Panc1 (cell line): ENCODE measurements at regions not wholly inside any gene's neighbourhood (a gene's known extent, or its start where the extent isn't known, plus 50 kb on each side); places are given as distances from the start of the nearest gene placed in this dataset.

Source experiments
- ATAC-seq: fragments of 200-7000 bp; cut with Tn5 transposase; 2 replicates; pipeline ENCODE4 v1.9.1; 2020; ENCODE audit warnings: mild to moderate bottlenecking, moderate library complexity
- BruUV-seq: library from RNA; stranded (reverse); fragments of 400-500 nt; replicated peaks from 2 replicates; lab custom pipeline; 2021; lab: Mats Ljungman, UMichigan
- CTCF ChIA-PET: fragments of 300-600 bp; sonication (Branson Sonifier 250); formaldehyde crosslinking; loops from one replicate; lab custom pipeline; 2022; ENCODE audit warnings: antibody characterized with exemption; lab: Charles Lee
- POLR2A ChIA-PET: fragments of 300-600 bp; sonication (Branson Sonifier 250); formaldehyde crosslinking; loops from one replicate; lab custom pipeline; 2022; ENCODE audit warnings: antibody characterized with exemption; lab: Charles Lee
- DNase-seq: peaks from one replicate; pipeline ENCODE4 v3.0.0-alpha.2; 2010; ENCODE audit warnings: low read depth, low spot score
- H3K27ac ChIP-seq: 2 replicates; pipeline ENCODE4 v1.5.1; 2011; ENCODE audit warnings: mild to moderate bottlenecking, low read length, inconsistent platforms
- H3K27me3 ChIP-seq: fragments of 200-500 bp; sonication (Bioruptor generic); 2 replicates; pipeline ENCODE4 v1.6.0; 2014; ENCODE audit warnings: low read length, inconsistent platforms; ENCODE audit not compliant: control insufficient read depth, insufficient read depth
- H3K36me3 ChIP-seq: fragments of 200-500 bp; sonication (Bioruptor generic); 2 replicates; pipeline ENCODE4 v1.5.1; 2014; ENCODE audit warnings: inconsistent platforms, mild to moderate bottlenecking, low read length, moderate library complexity; ENCODE audit not compliant: control insufficient read depth, insufficient read depth
- H3K4me1 ChIP-seq: 2 replicates; pipeline ENCODE4 v1.5.1; 2011; ENCODE audit warnings: inconsistent platforms, mild to moderate bottlenecking, low read length, moderate library complexity; ENCODE audit not compliant: control insufficient read depth, insufficient read depth
- H3K4me3 ChIP-seq, 2 experiments: 2 replicates each; pipeline ENCODE4 v1.5.1; 2011 to 2012; ENCODE audit warnings: low read depth in 2 of 2, low read length in 2 of 2, mild to moderate bottlenecking in 2 of 2, inconsistent platforms in 1 of 2, moderate library complexity in 1 of 2
- H3K9me3 ChIP-seq: fragments of 200-500 bp; sonication (Bioruptor generic); 2 replicates; pipeline ENCODE4 v1.5.1; 2014; ENCODE audit warnings: low read depth, mild to moderate bottlenecking, inconsistent platforms, low read length, moderate library complexity; ENCODE audit not compliant: control insufficient read depth, insufficient read depth
- CTCF ChIP-seq: fragments of 450-650 bp; IDR thresholded peaks from 2 replicates; pipeline ENCODE4 v1.5.1; 2017; ENCODE audit warnings: mild to moderate bottlenecking
- POLR2AphosphoS5 ChIP-seq: IDR thresholded peaks from 2 replicates; pipeline ENCODE4 v1.6.1; 2012; ENCODE audit warnings: mild to moderate bottlenecking, low read depth, low read length, moderate library complexity
- REST ChIP-seq, 2 experiments: IDR thresholded peaks; 2 replicates each; pipeline ENCODE4 v1.6.1; 2011 to 2012; ENCODE audit warnings: low read depth in 2 of 2, control low read depth in 1 of 2, low read length in 1 of 2, mild to moderate bottlenecking in 1 of 2, moderate library complexity in 1 of 2; ENCODE audit not compliant: insufficient read depth in 1 of 2
- SIN3A ChIP-seq: IDR thresholded peaks from 2 replicates; pipeline ENCODE4 v1.6.1; 2012; ENCODE audit warnings: low read depth, mild to moderate bottlenecking, low read length, moderate library complexity, borderline replicate concordance; ENCODE audit not compliant: insufficient read depth
- TCF7L2 ChIP-seq: IDR thresholded peaks from 2 replicates; pipeline ENCODE4 v1.6.1; 2011; ENCODE audit warnings: mild to moderate bottlenecking, low read depth, low read length, inconsistent platforms
- in situ Hi-C: cut with HindIII; loops from 2 replicates; pipeline ENCODE4 v1.10.0; 2016; ENCODE audit warnings: low sequenced_read_pairs, low pct_unique_long_range_greater_than_20kb
- intact Hi-C: fragments of 100-400 bp; cut with micrococcal nuclease; formaldehyde crosslinking; loops from one replicate; pipeline ENCODE4 v1.10.0; 2022; ENCODE audit not compliant: unreplicated experiment

- H3K36me3 ChIP-seq: no peaks in the 10 kb centered on the region
- no peak for DNase-seq
- no peaks in the 10 kb centered on the region for H3K9me3 ChIP-seq
- H3K4me1 ChIP-seq: no peaks in the 10 kb centered on the region
- H3K4me3 ChIP-seq: no peak overlapping the region
- CTCF ChIA-PET: no interaction called here
- in situ Hi-C loops: no loop called here
- H3K27me3 ChIP-seq: no peaks in the 10 kb centered on the region
- BruUV-seq: no TSS peak
- no peak overlapping the region for H3K27ac ChIP-seq
- no peak for TF ChIP-seq SIN3A
- TF ChIP-seq TCF7L2: no peak
- TF ChIP-seq POLR2AphosphoS5: no peak
- TF ChIP-seq CTCF: no peak
- TF ChIP-seq REST (IDR thresholded peaks at IDR 0.05; ENCODE audit: insufficient read depth in 1 of 2, low read depth in 2 of 2, low read length in 1 of 2): no peak
- ATAC-seq: no peak
- POLR2A ChIA-PET: no interaction called here
- intact Hi-C loops: no loop called here
Observed at GRCh38 chr9:105836936-105837660, 142.8 kb downstream of the TMEM38B start.

GRCh38 chr9:105841562-105841961 is 147.2 kb downstream of the TMEM38B start:
- Histone ChIP-seq H3K4me3 (no peak overlapping the region), H3K36me3 (no peaks in the 10 kb centered on the region), H3K27me3 (no peaks in the 10 kb centered on the region), H3K27ac (no peak overlapping the region), H3K4me1 (no peaks in the 10 kb centered on the region), H3K9me3 (no peaks in the 10 kb centered on the region)
- TF ChIP-seq REST (IDR thresholded peaks at IDR 0.05; ENCODE audit: insufficient read depth in 1 of 2, low read depth in 2 of 2, low read length in 1 of 2) (no peak), SIN3A (no peak), POLR2AphosphoS5 (no peak), TCF7L2 (no peak), CTCF (no peak)
- DNase-seq (no peak), ATAC-seq (no peak)
- ChIA-PET POLR2A (no interaction called here), CTCF (interaction anchor here (1.8 kb wide), 1 partner anchor 40 kb away, joined by 5 read pairs; no protein-coding TSS in a partner anchor)
- in situ Hi-C loops: no loop called here
- intact Hi-C loops: loop anchor here (5.0 kb wide), 1 partner anchor 1331 kb away; no protein-coding TSS in a partner anchor
- BruUV-seq: no TSS peak
